GM21723 (cell line): ENCODE measurements at regions not wholly inside any gene's neighbourhood (a gene's known extent, or its start where the extent isn't known, plus 50 kb on each side); places are given as distances from the start of the nearest gene placed in this dataset.
"Not testable (repeated sequence)": the region's sequence is repeated elsewhere in the genome, so short reads cannot be mapped to it uniquely, and the experiment has no call there.

Experiments
- ATAC-seq: cut with Tn5 transposase; IDR thresholded peaks from one replicate; pipeline ENCODE4 v1.9.1; 2021; ENCODE audit warnings: mild to moderate bottlenecking, moderate library complexity; ENCODE audit not compliant: unreplicated experiment

- no peak for ATAC-seq
Observed at GRCh38 chr2:120642646-120643045, 93.0 kb upstream of the GLI2 start.

- ATAC-seq, result no peak
Observed at GRCh38 chr2:120646994-120647393, 88.7 kb upstream of the GLI2 start.

- ATAC-seq, result no peak
Observed at GRCh38 chr2:120647487-120647886, 88.2 kb upstream of the GLI2 start.

- ATAC-seq, result not testable (repeated sequence)
Observed at GRCh38 chr2:120649381-120649780, 86.3 kb upstream of the GLI2 start.

GRCh38 chr2:120650022-120650644 is 85.5 kb upstream of the GLI2 start:
- ATAC-seq, result no peak

- no peak for ATAC-seq
Observed at GRCh38 chr2:120651818-120652217, 83.8 kb upstream of the GLI2 start.

GRCh38 chr2:120653046-120653445 is 82.6 kb upstream of the GLI2 start:
- no peak for ATAC-seq

GRCh38 chr2:120653871-120654270 is 81.8 kb upstream of the GLI2 start:
- no peak for ATAC-seq

GRCh38 chr2:120654381-120655134 is 81.1 kb upstream of the GLI2 start:
- ATAC-seq, result no peak

GRCh38 chr2:120656273-120656950 is 79.3 kb upstream of the GLI2 start:
- ATAC-seq, result no peak

- no peak for ATAC-seq
Observed at GRCh38 chr2:120658042-120658769, 77.5 kb upstream of the GLI2 start.

GRCh38 chr2:120658770-120659158 is 76.9 kb upstream of the GLI2 start:
- ATAC-seq, result no peak

GRCh38 chr2:120659275-120659977 is 76.2 kb upstream of the GLI2 start:
- no peak for ATAC-seq

GRCh38 chr2:120660056-120660694 is 75.5 kb upstream of the GLI2 start:
- ATAC-seq, result no peak

- no peak for ATAC-seq
Observed at GRCh38 chr2:120660771-120661459, 74.8 kb upstream of the GLI2 start.

- no peak for ATAC-seq
Observed at GRCh38 chr2:120661551-120661950, 74.1 kb upstream of the GLI2 start.

- ATAC-seq, result no peak
Observed at GRCh38 chr2:120662046-120662445, 73.6 kb upstream of the GLI2 start.

GRCh38 chr2:120662746-120663145 is 72.9 kb upstream of the GLI2 start:
- no peak for ATAC-seq

GRCh38 chr2:120666433-120666832 is 69.2 kb upstream of the GLI2 start:
- ATAC-seq, result no peak

- no peak for ATAC-seq
Observed at GRCh38 chr2:120667981-120668380, 67.7 kb upstream of the GLI2 start.
